Brain pericyte (primary cell): ENCODE measurements at regions not wholly inside any gene's neighbourhood (a gene's known extent, or its start where the extent isn't known, plus 50 kb on each side); places are given as distances from the start of the nearest gene placed in this dataset.
"Not testable (repeated sequence)": the region's sequence is repeated elsewhere in the genome, so short reads cannot be mapped to it uniquely, and the experiment has no call there.

ENCODE experiments used
- DNase-seq: peaks from one replicate; pipeline ENCODE4 v3.0.0-alpha.2; 2012; ENCODE audit warnings: low read depth, low spot score

DNA sequence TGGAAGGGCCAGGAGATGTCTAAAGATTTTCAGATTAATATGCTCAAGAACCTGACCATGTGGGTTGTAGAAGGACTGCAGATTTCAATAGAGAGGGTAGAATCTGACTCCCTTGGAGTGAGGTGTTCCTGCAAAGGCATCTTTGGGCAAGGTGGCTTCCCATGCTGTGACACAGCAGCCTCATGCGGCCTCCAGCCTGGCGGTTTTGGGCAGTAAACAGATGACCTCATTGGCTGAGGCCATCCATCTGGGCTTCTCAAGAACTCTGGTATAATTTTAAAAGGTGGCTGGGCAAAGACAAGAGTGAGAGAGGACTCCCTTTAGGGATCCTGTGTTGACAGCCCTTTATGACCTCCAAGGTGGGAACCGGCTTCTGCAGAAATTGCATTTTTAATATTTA, 90.3 kb upstream of the ERCC6L2 start:
- no peak for DNase-seq

DNA sequence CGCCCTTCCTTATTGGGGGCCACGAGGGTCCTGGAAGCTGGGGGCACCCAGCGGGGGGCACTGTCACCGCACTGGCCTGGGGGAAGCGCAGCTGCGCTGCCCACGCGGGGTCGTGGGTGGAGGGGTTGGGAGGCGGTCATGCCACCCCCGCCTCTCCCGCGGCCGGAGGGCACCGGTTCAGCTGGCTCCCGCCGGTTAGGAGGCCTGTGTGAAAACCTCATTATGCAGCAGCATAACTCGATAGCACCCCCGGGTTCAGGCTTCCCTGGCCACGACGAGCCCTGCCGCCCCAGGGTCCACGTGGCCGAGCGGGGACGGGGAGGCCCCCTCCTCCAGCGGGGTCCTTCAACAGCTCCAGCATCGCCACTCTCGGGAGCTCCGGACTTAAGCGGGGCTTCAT, 91.2 kb upstream of the ERCC6L2 start:
- DNase-seq, result no peak

DNA sequence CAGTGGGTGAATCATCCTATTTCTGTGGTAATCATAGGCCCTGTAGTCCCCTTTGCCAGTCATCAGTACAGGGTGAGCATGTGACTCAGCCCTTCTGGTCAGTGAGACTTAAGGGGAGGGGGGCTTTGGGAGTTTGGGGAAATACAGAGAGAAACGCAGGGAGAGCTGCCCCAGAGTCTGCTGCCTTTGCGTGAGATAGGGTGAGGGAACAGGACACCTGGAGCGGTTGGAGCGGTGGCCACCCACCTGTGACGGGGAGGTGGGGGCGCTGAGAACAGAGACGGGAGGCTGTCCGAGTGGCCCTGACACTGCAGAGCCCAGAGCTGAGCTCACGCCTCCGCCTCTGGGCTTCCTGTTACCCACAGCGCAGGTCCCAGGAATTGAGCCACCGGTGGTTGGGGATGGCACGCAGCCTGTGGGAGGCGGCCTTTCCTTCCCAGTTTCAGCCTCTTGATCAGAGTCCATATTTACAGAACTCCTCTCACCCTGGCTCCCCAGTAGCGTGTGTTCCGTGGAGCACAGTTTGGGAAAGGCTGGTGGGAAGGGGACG, 92.0 kb upstream of the ERCC6L2 start:
- no peak for DNase-seq

DNA sequence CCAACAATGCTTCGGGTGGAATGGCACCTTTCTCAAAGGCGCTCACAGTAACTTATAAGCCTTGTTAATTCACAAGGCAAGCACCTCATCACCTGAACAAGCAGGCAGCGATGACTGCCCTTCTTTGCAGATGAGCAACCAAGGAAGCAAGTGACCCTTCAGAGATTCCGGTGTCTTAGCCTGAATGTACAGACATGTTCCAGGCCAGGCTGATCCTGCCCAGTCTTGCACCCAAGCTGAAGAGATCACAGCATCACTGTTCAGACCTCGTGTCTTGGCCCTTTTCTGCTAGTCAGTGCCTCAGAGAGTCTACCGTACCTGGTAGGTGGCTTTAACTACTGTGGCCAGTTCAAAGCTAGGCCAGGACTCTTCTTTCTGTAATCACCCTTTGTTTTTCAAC, 94.7 kb upstream of the ERCC6L2 start:
- DNase-seq, result no peak

DNA sequence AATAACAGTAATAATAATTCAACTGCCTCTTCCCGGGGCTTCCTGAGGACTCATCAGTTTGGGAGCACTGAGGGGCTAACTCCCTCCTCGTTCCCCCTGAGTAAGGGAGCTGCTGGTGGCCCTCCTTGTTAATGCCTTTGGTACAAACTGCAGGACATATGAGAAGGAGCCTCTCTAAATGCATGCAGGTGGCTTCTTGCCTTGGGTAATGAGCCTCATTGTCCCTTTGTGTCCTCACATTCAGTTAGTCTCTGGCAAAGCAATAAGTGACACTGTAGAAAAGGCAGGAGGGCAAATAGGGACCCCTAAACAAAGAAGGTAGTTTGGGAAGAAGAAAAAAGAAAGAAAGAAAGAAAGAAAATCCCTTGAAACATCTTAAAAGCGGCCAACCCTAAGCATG, 95.4 kb upstream of the ERCC6L2 start:
- DNase-seq, result no peak

GRCh38 chr9:95779597-95779996, 95.9 kb upstream of the ERCC6L2 start:
- not testable (repeated sequence) for DNase-seq

GRCh38 chr9:95778957-95779356, 96.5 kb upstream of the ERCC6L2 start:
- no peak for DNase-seq

GRCh38 chr9:95777136-95777535, 98.4 kb upstream of the ERCC6L2 start:
- DNase-seq, result no peak

DNA sequence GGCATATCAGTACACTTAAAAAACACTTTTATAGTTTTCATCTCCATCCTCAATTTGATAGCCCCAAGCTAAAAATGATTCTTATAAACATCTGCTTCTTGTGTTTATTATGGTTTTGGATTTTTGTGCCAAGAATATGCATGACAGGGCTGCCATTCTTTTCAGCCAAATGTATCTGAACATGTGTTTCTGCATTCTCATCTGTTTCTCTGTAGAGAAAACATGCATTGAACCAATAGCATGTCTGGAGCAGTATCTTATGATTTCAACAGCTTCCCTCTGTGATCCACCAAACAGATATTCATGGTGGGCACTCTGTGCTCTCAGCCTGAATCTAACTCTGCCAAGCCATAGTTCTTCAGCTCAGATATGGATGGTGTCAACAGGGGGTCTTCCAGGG, 99.3 kb upstream of the ERCC6L2 start:
- DNase-seq, result no peak

GRCh38 chr9:95775191-95775590, 100.3 kb upstream of the ERCC6L2 start:
- DNase-seq, result no peak

DNA sequence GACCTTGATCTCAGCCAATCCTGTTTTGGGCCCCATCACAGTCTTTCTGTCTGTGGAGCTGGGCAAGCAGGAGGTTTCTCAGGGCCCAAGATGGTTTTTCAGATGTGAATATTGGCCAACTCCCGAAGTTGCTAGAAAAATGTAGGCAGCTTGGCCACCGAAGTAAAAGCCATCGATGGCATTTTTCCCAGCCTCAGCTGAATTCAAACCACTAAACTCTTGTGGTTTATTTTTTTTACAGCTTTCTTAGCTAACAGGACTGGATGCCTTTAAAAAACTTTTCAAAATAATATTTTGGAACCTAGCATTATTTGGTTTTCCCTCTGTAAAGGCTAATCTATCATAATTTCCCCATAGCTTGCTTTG, 102.5 kb upstream of the ERCC6L2 start:
- DNase-seq, result no peak

GRCh38 chr9:95772320-95773052, 103.0 kb upstream of the ERCC6L2 start:
- DNase-seq, result no peak

- DNase-seq, result peak; percentile 32
These were observed 103.8 kb upstream of the ERCC6L2 start for GRCh38 chr9:95771556-95772246.

GRCh38 chr9:95770653-95771131, 104.8 kb upstream of the ERCC6L2 start:
- DNase-seq, result no peak

- no peak for DNase-seq
These were observed 105.5 kb upstream of the ERCC6L2 start for GRCh38 chr9:95769909-95770433.

DNA sequence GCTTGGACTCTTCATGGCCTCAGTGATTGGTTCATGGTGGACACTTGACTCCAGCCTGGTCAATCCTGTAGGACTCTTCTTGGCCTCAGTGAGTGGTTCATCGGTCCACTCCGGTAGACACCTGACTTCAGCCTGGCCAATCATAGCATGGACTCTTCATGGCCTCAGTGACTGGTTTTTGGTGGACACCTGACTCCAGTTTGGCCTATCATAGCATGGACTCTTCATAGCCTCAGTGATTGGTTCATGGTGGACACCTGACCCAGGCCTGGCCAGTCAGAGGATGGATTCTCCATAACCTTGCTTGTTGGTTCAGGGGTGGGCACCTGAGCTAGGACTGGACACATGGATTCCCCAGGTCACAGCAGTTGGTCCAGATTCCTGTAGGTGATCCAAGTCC, 106.0 kb upstream of the ERCC6L2 start:
- DNase-seq, result no peak

GRCh38 chr9:95766906-95767305, 108.6 kb upstream of the ERCC6L2 start:
- DNase-seq, result no peak

DNA sequence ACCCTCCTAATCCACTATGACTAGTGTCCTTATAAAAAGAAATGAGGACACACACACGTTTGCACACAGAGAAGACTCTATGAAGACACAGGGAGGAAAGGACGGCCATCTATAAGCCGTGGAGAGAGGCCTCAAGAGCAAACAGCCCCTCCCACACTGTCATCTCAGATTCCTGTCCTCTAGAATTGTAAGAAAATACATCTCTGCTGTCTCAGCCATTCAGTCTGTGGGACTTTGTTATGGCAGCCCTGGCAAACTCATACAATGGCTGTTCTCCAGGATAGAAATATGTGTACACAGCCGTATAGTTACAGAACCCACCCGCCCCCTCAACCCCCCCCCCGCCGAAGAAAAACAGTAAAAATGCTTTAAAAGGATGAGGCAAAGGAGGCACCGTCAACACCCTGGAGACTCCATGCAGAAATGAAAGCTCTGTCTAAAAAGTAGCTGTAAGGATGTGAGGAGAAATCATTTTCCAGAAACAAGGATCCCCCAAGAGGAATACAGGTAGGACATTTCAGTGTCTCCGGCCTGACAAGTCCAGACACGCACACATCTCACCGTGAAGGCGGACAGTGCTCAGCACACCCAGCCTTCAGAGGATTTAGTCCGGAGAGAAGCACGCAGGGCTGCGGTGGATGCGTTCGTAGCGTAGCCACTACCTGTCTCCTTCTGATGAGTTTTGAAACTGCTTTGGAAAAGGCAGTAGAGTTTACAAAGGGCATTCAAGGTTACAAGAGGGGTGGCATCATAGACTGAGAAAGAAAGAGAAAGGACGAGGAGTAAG, 110.8 kb upstream of the ERCC6L2 start:
- DNase-seq, result no peak

GRCh38 chr9:95763983-95764382, 111.5 kb upstream of the ERCC6L2 start:
- DNase-seq, result no peak

GRCh38 chr9:95763006-95763405, 112.5 kb upstream of the ERCC6L2 start:
- DNase-seq, result no peak

DNA sequence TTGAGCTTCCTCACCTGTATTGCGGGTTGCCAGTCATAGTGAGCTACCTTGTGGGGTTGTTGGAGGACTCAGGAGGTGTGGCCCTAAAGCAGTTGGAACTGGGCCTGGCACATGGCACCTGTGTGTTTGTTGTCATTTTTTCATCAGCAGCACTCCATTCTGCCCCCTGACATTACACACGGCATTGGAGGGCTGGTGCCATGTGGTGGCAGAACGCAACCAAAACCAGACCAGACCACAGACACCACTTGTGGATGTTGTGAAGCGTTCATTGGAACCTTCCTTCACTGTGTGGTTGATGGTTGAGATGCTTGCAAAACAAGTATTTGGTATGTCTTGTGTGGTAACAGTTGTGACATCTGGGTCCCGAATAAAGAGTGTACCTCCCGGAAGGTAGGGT, 113.2 kb upstream of the ERCC6L2 start:
- no peak for DNase-seq

GRCh38 chr9:95760791-95761190, 114.7 kb upstream of the ERCC6L2 start:
- DNase-seq, result no peak
